ENCODE measurements at regions not wholly inside any gene's neighbourhood (a gene's known extent, or its start where the extent isn't known, plus 50 kb on each side); places are given as distances from the start of the nearest gene placed in this dataset.

- no peak for TF ChIP-seq CTCF (conservative IDR thresholded peaks at IDR 0.05; ENCODE audit: low read depth, low read length)
- no peak for TF ChIP-seq EZH2 (IDR thresholded peaks at IDR 0.05; ENCODE audit: borderline replicate concordance, low read depth, low read length, poor library complexity, severe bottlenecking)
Observed at GRCh38 chr3:86801921-86802320, 189.0 kb downstream of the VGLL3 start.
